Daoy (cell line): ENCODE measurements at regions not wholly inside any gene's neighbourhood (a gene's known extent, or its start where the extent isn't known, plus 50 kb on each side); places are given as distances from the start of the nearest gene placed in this dataset.
"Not testable (repeated sequence)": the region's sequence is repeated elsewhere in the genome, so short reads cannot be mapped to it uniquely, and the experiment has no call there.

Experiments
- DNase-seq: peaks from one replicate; pipeline ENCODE4 v3.0.0-alpha.2; 2015; ENCODE audit warnings: low read depth

DNA sequence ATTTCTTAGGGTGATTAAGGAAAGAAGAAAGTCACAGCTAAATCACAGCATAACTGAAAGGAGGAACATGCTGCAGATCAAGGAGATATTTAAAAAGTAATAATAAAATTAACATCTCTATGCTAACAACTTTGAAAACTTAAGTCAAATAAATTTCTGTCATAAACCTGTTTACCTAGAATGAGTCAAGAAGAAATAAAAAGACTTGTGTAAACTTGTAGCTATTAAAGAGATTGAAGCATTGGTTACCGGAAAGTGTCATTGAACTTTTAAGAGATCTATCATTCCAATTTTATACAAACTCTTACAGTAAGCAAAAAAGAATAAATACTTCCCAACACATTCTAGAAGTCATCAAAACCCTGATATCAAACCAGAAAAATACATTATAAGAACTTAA, 520.1 kb upstream of the SYT4 start:
- no peak for DNase-seq

GRCh38 chr18:43800584-43800983, 523.3 kb upstream of the SYT4 start:
- DNase-seq: no peak

- DNase-seq: no peak
These were observed 528.4 kb upstream of the SYT4 start for GRCh38 chr18:43805646-43806194.

- no peak for DNase-seq
These were observed 535.3 kb upstream of the SYT4 start for GRCh38 chr18:43812627-43813026.

DNA sequence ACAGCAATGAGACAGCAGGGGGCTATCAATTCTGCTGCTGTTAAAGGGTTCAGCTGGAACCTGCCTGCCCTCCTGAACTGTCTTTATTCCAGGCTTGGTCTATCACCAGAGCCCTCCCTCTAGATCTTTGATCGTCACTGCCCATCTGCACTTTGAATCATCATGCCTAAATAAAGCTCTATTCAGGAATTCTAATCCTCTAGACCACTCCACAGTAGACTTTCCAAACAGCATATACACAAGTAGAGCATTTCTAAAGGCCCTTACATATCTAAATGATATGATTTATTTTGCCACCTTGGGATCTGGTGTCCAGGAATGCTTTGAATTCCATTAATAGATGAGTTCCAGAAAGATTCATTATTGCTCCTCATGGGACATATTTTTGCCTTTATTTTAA, 542.1 kb upstream of the SYT4 start:
- DNase-seq: no peak

DNA sequence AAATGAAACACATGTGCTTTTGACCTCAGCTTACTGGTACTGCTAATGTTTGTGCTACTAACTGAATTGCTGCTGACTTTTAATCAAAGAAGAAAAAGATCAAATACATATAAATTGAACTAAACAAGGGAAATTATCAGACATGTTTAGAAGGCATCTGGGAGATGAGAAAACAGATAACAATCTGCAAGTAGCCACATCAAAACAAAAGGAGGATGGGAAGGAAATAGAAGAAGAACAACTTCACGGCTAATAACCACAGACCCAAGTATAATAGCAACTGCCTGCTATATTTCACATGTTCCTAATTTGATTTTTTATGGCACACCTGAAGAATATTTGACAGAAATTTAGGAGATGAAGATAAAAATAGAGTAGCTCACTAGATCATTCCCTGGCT, 542.6 kb upstream of the SYT4 start:
- no peak for DNase-seq

DNA sequence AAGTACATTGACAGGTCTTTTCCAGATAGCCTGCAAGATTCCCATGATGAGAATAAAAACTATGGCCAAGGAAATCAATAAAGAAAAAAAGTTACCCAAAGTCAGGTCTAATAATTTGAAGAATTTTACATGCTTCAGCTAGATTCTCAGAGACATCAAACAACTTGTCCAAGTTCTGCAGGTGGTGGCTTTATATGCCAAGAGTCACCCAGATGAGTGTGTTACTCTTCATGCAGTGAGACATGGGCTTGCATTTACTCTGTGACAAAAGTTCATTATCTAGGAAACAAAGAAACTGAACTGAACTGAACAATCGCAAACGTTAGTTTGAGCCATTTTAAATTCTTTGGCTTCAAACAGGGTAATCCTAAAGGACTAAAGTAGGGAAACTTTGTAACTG, 548.5 kb upstream of the SYT4 start:
- no peak for DNase-seq

DNA sequence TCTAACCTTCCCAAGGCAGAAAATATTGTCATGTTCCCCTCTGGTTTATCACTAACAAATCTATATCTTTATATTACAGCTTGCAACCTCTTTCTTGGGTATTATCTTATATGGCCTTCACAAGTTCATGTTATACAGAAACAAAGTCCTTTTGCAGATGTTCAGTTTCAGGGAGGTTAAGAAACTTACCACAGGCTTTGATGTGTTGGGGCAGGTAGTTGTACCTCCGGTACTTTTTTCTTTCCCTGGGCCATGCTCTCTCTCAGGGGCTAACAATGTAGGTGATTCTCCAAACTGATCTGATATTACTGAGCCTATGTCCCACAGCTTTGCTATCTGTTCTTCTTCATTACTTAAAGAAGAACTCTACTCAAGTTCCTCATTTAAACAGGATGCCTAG, 548.9 kb upstream of the SYT4 start:
- no peak for DNase-seq

DNA sequence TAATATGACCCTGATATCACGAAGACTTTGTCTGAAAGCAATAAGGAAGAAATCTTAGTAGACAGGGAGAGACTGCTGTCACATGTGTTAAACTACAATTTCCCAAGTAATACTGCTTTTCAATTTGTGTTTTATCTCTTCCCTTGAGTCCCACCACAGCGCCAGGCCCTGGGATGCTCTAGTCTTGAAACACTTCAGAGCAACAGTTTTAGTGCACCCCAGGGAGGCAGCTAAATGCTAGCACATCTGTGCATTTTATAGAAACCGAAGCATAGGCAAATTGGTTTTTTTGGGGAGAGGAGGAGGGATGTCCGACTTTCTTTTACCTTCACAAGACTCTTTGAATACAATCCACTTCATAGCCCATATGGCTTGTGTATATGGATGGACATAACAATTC, 550.0 kb upstream of the SYT4 start:
- DNase-seq: no peak

DNA sequence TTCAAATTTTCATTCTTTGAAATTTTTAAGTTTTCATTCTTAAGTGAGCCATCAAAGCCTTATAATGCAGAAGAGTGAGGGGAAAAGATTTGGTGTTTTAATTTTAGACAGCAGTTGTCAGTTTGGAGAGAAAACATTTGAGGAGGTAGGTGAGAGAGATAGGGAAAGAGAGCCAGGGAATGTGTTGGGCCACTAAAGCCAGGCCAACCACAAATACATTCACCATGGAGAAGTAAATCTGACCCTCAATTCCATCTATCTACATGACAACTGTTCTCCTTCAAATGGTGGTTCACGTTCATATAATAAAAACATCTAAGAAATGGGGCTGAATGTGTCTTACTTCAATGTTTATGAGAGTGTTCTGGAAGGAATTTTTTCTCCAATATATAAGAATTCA, 553.0 kb upstream of the SYT4 start:
- no peak for DNase-seq

DNA sequence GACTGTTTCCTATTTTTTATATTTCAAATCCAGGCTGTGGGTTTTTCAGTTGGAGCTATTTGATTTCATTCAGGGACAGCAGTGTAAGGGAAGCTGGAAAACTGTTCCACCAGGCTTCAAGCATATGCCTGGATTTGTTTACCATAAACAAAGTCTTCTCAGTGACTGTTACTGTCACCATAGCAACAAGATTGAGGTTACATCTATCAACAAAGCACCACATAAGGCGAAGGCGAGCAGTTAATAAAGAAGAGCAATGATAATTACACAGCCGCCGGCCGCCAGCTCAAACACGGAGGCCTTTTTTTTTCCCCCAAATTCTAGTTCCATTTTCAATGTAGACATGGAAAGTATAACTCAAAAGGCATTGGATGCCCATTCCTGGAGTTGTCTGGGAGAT, 553.7 kb upstream of the SYT4 start:
- DNase-seq: no peak

DNA sequence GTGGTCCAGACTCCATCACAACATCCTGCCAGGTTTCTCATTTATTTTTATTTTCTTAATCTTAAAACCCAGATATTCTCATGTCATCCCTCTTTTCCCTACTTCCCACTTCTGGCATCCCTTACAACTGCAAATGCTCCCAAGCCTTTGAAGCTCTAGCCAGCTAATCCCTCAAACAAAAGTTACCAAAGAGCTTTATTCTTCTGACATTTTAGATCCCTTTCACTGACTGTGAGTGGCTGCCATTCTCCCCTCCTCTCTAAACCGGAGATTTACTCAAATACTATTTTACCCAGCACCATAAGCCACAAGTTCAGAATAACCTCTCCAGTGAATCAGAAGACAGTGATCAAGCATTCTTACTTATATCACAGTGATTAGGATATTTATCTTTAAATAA, 569.0 kb upstream of the SYT4 start:
- DNase-seq: no peak

- DNase-seq: no peak
These were observed 570.1 kb upstream of the SYT4 start for GRCh38 chr18:43847164-43848091.

DNA sequence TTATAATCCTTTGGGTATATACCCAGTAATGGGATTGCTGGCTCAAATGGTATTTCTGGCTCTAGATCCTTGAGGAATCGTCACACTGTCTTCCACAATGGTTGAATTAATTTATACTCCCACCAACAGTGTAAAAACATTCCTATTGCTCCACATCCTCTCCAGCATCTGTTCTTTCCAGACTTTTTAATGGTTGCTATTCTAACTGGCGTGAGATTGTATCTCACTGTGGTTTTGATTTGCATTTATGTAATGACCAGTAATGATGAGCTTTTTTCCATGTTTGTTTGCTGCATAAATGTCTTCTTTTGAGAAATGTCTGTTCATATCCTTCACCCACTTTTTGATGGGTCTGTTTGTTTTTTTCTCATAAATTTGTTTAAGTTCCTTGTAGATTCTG, 572.5 kb upstream of the SYT4 start:
- not testable (repeated sequence) for DNase-seq

DNA sequence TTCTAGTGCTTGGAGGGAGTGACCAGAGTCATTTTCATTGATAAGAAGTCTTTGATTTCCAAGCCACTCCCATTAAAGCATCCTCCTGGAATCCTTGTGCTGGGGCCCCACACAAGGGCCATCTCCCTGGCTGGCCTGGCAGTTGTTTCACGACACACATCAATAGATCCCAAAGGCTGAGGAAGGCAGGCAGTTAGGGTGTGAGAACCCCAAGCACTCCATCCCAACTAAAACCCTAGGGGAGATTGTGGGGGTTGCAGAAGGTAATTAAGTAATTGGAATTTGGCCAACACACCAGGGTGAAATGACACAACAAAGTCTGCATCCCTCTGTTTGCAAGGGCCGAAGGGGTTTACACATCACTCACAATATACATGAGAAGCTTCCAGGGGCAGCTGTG, 578.1 kb upstream of the SYT4 start:
- DNase-seq: no peak

GRCh38 chr18:43863180-43863579, 585.9 kb upstream of the SYT4 start:
- no peak for DNase-seq

GRCh38 chr18:43866696-43867095, 589.4 kb upstream of the SYT4 start:
- DNase-seq: no peak

GRCh38 chr18:43868497-43868995, 591.3 kb upstream of the SYT4 start:
- DNase-seq: no peak

DNA sequence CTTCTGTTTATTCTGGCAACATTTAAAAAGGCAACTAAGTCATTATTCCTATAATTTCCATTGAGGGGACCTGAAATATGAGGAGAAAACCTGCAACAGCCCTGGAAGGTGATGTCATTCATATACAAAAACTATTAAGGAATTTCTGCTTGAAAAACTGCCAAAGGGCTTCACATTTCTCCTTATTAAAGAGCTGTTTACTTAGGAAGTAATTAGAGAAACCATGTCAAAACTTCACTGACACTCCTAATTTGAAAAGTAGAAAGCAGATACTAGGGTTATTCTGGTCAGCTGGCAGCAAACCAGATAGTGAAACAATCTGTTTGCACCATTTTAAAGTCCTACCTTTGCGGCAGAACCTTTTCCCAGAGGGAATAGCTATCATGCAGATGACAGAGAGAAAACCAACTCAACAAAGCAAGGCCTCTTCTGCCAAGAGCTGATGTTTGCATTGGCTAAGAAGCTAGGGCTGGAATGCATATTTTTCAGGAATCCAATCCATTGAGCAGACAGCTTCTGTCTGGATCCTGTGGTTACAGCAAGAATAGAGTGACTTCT, 592.2 kb upstream of the SYT4 start:
- DNase-seq: no peak

DNA sequence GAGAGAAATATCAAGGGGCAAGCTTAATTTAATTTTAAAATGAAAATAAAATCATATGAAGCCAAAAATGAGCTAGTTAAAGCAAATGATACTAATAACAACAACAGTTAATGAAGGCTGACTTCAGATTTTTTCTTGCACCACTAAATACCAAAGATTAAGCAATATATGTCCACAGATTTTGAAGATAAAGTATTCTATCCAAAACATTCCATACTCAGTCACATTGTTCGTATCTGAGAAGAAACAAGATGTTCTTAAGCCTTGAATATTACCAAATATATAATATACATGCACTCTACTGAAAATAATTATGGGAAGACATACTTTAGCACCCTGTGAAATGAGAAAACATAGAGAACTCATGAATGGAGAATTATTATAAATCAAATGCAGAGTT, 593.3 kb upstream of the SYT4 start:
- DNase-seq: no peak

GRCh38 chr18:43875511-43875910, 598.2 kb upstream of the SYT4 start:
- no peak for DNase-seq

- DNase-seq: no peak
These were observed 599.0 kb upstream of the SYT4 start for GRCh38 chr18:43876286-43876685.

DNA sequence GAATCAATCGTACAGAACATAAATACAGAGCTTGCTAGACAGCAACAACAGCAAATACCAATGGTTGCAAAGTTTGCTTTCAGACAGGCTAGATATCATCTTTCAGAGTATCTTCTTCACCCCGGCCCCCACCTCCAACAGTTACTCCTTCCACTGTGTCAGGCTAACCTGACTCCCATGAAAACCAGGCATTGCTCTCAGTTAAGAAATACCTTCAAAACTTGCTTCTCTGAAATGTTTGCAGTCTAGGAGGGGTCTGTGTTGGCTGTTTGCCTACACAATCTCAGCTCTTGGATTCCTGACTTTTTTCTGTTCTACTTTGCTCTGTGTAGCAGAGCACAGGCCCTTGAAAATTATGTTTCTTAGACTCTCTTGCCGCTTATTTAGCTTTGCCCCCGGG, 599.5 kb upstream of the SYT4 start:
- DNase-seq: no peak
